H1 (cell line): ENCODE measurements at regions not wholly inside any gene's neighbourhood (a gene's known extent, or its start where the extent isn't known, plus 50 kb on each side); places are given as distances from the start of the nearest gene placed in this dataset.

Experiments
- CBX5 ChIP-seq: fragments of 300-800, 300-1000 bp; sonication (generic); IDR thresholded peaks from 2 replicates; pipeline ENCODE4 v1.7.1; 2016; ENCODE audit warnings: antibody characterized with exemption, low read length, low read depth
- CTBP2 ChIP-seq: IDR thresholded peaks from 2 replicates; pipeline ENCODE4 v1.7.0; 2011; ENCODE audit warnings: borderline replicate concordance, mild to moderate bottlenecking, moderate library complexity, mixed read lengths, low read length; ENCODE audit not compliant: insufficient read depth, insufficient read length
- GTF2F1 ChIP-seq: IDR thresholded peaks from 2 replicates; pipeline ENCODE4 v1.6.1; 2012; ENCODE audit warnings: low read depth, low read length, improper control_type of control experiment, borderline replicate concordance
- NRF1 ChIP-seq: IDR thresholded peaks from 2 replicates; pipeline ENCODE4 v1.6.1; 2011; ENCODE audit warnings: mild to moderate bottlenecking, low read depth, low read length, improper control_type of control experiment
- TEAD4 ChIP-seq: IDR thresholded peaks from 2 replicates; pipeline ENCODE4 v1.6.1; 2012; ENCODE audit warnings: low read depth, low read length, inconsistent platforms, mixed read lengths

DNA sequence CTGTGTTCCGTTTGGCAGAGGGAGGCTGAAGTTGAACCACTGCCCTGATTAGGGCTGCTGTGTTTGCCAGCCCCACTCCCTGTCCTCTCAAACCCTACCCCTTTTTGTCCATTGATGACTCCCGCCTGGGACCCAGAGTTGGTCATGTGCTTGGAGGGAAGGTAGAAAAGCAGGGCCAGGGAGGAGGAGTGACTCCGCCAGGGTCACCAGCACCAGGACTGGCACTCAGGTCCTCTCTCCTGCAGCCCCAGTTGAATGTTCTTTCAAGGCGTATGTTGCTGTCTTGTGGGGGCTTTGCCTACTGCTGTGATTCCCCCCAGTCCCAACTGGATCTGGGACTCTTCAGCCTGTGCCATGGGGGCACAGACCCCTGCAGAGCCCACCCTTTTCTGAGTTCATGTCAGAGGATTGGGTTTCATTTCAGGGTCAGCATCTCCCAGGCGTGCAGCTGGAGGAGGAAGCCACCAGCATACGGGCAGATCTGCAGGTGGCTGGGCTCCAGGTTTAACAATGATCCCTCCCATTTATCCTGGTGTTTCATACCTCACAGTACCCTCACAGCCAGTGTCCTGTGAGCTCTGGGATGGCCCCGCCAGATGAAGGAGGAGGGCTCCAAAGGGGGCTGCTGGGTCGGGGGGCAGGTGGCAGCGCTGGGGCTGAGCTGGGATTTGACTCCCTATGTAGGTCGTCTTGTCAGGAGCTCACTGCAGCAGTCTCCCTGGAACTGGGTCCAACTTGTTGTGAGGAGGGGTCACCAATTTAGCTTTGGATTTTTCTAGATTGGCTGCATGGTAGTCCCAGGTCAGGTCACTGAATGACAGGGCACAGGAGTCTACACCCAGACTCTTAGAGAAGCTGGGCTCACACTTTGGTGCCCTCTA lies 55.7 kb downstream of the MSX1 start (continued):
- TF ChIP-seq CTBP2 = no peak
- TF ChIP-seq GTF2F1 = no peak
- no peak for TF ChIP-seq NRF1
- no peak for TF ChIP-seq TEAD4
- no peak for TF ChIP-seq CBX5
